ENCODE measurements at regions not wholly inside any gene's neighbourhood (a gene's known extent, or its start where the extent isn't known, plus 50 kb on each side); places are given as distances from the start of the nearest gene placed in this dataset.

DNA sequence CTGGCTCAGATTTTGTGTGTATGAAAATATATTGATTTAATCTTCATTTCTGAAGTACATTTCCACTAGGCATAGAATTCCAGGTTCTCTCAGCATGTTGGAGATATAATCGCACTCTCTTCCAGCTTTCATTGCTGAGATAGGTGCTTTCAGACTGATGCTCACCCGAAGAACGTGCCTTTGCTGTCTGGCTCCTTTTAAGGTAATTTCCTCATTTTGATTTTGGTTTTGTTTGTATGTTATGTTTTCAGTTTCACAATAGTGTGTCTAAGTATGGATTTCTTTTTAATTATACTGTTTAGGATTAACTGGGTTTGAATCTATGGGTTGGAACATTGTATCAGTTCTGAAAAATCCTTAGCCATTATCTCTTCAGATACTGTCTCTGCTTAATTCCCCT is 132.0 kb upstream of the NFIB start:
- no peak for DNase-seq
- no peaks in the 10 kb centered on the region for H3K27me3 ChIP-seq (ENCODE audit: insufficient read depth, low read depth, severe bottlenecking)
- no peak for TF ChIP-seq CTCF (IDR thresholded peaks at IDR 0.05; ENCODE audit: low read depth, low read length)
- no peak overlapping the region for H3K27ac ChIP-seq
- H3K9me3 ChIP-seq (ENCODE audit: severe bottlenecking): no peaks in the 10 kb centered on the region
- no peak overlapping the region for H3K4me3 ChIP-seq (ENCODE audit: low read depth, low read length)
- H3K36me3 ChIP-seq: no peaks in the 10 kb centered on the region

DNA sequence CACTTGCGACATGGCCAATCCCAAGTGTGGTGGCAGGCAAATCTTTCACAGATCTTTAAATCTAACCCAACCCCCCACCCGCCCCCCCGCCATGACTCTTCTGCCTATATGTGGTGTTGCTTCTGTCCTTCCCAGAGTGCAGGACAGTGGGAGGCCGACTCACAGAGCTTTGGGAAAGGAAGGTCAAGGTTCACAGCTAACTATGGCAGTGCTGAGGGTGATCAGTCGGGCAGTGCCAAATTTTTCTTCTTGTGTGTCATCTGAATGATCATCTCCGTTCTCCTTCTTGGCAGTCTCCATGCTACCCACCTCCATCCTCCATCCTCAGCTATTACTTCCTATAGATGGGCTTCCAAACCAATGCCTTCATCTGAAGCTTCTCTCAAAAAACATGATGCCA is 129.0 kb upstream of the NFIB start:
- no peak for TF ChIP-seq CTCF (IDR thresholded peaks at IDR 0.05; ENCODE audit: low read depth, low read length)
- Histone ChIP-seq H3K27ac (no peak overlapping the region), H3K4me3 (ENCODE audit: low read depth, low read length) (no peak overlapping the region), H3K9me3 (ENCODE audit: severe bottlenecking) (no peaks in the 10 kb centered on the region), H3K27me3 (ENCODE audit: insufficient read depth, low read depth, severe bottlenecking) (no peaks in the 10 kb centered on the region), H3K36me3 (no peaks in the 10 kb centered on the region)
- DNase-seq: no peak

DNA sequence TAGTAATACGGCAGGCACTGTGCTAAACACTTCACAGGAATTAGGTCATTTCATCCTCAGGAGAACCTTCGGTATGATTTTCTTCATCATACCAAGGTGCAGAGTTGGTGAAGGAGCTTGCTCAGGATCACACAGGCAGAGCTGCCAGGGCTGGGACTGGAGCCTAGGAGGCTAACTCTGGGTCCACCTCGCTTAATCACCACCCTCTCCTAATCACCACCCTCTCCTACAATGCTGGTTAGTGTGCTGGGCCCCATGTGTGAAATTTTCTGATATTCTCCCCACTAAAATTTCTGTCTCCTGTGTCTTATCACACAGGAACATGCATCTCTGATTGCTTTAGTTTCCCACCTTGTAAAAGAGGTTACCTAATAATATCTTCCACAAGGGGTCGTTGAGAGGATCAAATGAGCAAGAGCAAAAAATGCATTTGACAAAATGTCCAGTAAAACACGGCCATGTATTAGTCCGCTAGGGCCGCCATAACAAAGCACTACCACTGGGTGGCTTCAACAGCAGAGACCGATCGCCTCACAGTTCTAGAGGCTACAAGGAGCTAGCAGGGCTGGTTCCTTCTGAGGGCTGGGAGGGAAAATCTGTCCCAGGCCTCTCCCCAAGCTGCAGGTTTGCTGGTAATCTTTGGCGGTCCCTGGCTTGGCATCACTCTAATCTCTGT is 128.2 kb upstream of the NFIB start:
- Histone ChIP-seq H3K27me3 (ENCODE audit: insufficient read depth, low read depth, severe bottlenecking) (no peaks in the 10 kb centered on the region), H3K27ac (no peak overlapping the region), H3K4me3 (ENCODE audit: low read depth, low read length) (no peak overlapping the region), H3K36me3 (no peaks in the 10 kb centered on the region), H3K9me3 (ENCODE audit: severe bottlenecking) (no peaks in the 10 kb centered on the region)
- peak; percentile 37; the same call in 1 of the 2 replicates for TF ChIP-seq CTCF (IDR thresholded peaks at IDR 0.05; ENCODE audit: low read depth, low read length)
- DNase-seq: peak; percentile 50

DNA sequence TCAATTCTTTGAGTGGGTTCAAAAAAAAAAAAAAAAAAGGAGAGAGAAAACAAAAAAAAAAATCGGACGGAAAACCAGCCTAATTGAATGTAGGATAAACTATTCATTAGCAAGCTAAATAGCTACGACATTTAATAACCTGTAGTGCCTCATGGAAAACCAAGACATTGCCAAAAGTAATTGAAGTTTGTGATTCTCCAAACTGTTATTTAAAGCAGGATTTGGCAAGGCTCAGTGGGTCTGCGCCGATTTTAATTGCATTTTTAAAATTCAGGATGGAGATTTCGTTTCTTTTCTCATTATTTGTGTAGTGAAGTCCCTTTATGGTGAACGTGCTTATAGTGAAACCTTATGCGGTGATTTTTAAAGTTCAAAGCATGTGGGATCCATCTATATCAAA is 127.2 kb upstream of the NFIB start:
- H3K4me3 ChIP-seq (ENCODE audit: low read depth, low read length): no peak overlapping the region
- H3K27ac ChIP-seq: no peak overlapping the region
- H3K9me3 ChIP-seq (ENCODE audit: severe bottlenecking): no peaks in the 10 kb centered on the region
- no peak for DNase-seq
- TF ChIP-seq CTCF (IDR thresholded peaks at IDR 0.05; ENCODE audit: low read depth, low read length): no peak
- H3K36me3 ChIP-seq: no peaks in the 10 kb centered on the region
- H3K27me3 ChIP-seq (ENCODE audit: insufficient read depth, low read depth, severe bottlenecking): no peaks in the 10 kb centered on the region

- no peak for TF ChIP-seq CTCF (IDR thresholded peaks at IDR 0.05; ENCODE audit: low read depth, low read length)
- Histone ChIP-seq H3K4me3 (ENCODE audit: low read depth, low read length) (no peak overlapping the region), H3K27ac (no peak overlapping the region), H3K9me3 (ENCODE audit: severe bottlenecking) (no peaks in the 10 kb centered on the region), H3K36me3 (no peaks in the 10 kb centered on the region), H3K27me3 (ENCODE audit: insufficient read depth, low read depth, severe bottlenecking) (no peaks in the 10 kb centered on the region)
- DNase-seq: no peak
Measured at GRCh38 chr9:14440062-14440461, 126.1 kb upstream of the NFIB start.

GRCh38 chr9:14439555-14439954 is 125.6 kb upstream of the NFIB start:
- no peak overlapping the region for H3K4me3 ChIP-seq (ENCODE audit: low read depth, low read length)
- no peaks in the 10 kb centered on the region for H3K27me3 ChIP-seq (ENCODE audit: insufficient read depth, low read depth, severe bottlenecking)
- H3K36me3 ChIP-seq: no peaks in the 10 kb centered on the region
- DNase-seq: no peak
- TF ChIP-seq CTCF (IDR thresholded peaks at IDR 0.05; ENCODE audit: low read depth, low read length): no peak
- H3K9me3 ChIP-seq (ENCODE audit: severe bottlenecking): no peaks in the 10 kb centered on the region
- H3K27ac ChIP-seq: no peak overlapping the region
